NCI-H128 (cell line): ENCODE measurements at regions not wholly inside any gene's neighbourhood (a gene's known extent, or its start where the extent isn't known, plus 50 kb on each side); places are given as distances from the start of the nearest gene placed in this dataset.
"Not testable (repeated sequence)": the region's sequence is repeated elsewhere in the genome, so short reads cannot be mapped to it uniquely, and the experiment has no call there.

Source experiments
- DNase-seq: peaks from one replicate; lab custom pipeline; 2025; ENCODE audit not compliant: unreplicated experiment; lab: John Stamatoyannopoulos, UW

- DNase-seq: no peak
These were observed 483.9 kb downstream of the AACS start for GRCh38 chr12:125549171-125549570.

- DNase-seq: no peak
These were observed 484.6 kb downstream of the AACS start for GRCh38 chr12:125549836-125550235.

- no peak for DNase-seq
These were observed 487.1 kb downstream of the AACS start for GRCh38 chr12:125552295-125552694.

GRCh38 chr12:125561008-125561407, 495.8 kb downstream of the AACS start:
- DNase-seq: not testable (repeated sequence)

- no peak for DNase-seq
These were observed 499.5 kb downstream of the AACS start for GRCh38 chr12:125564753-125565152.

GRCh38 chr12:125567581-125567980, 502.3 kb downstream of the AACS start:
- no peak for DNase-seq

- no peak for DNase-seq
These were observed 503.1 kb downstream of the AACS start for GRCh38 chr12:125568306-125568705.

GRCh38 chr12:125573271-125573670, 508.0 kb downstream of the AACS start:
- no peak for DNase-seq

- no peak for DNase-seq
These were observed 512.1 kb downstream of the AACS start for GRCh38 chr12:125577334-125577733.

- DNase-seq: no peak
These were observed 514.7 kb downstream of the AACS start for GRCh38 chr12:125579916-125580315.

- no peak for DNase-seq
These were observed 517.8 kb downstream of the AACS start for GRCh38 chr12:125583071-125583470.

GRCh38 chr12:125586441-125586840, 521.2 kb downstream of the AACS start:
- no peak for DNase-seq

GRCh38 chr12:125593269-125593668, 528.0 kb downstream of the AACS start:
- DNase-seq: no peak

- no peak for DNase-seq
These were observed 539.7 kb downstream of the AACS start for GRCh38 chr12:125604976-125605375.

- no peak for DNase-seq
These were observed 541.1 kb downstream of the AACS start for GRCh38 chr12:125606312-125606711.

GRCh38 chr12:125610292-125610691, 545.1 kb downstream of the AACS start:
- DNase-seq: no peak

- DNase-seq: no peak
These were observed 545.7 kb downstream of the AACS start for GRCh38 chr12:125610971-125611370.

GRCh38 chr12:125614058-125614457, 548.8 kb downstream of the AACS start:
- no peak for DNase-seq

- no peak for DNase-seq
These were observed 554.5 kb downstream of the AACS start for GRCh38 chr12:125619723-125620122.

GRCh38 chr12:125633686-125634085, 568.5 kb downstream of the AACS start:
- no peak for DNase-seq

GRCh38 chr12:125634813-125635212, 569.6 kb downstream of the AACS start:
- DNase-seq: no peak

GRCh38 chr12:125639826-125640225, 574.6 kb downstream of the AACS start:
- DNase-seq: no peak

- DNase-seq: no peak
These were observed 577.8 kb downstream of the AACS start for GRCh38 chr12:125643055-125643454.

GRCh38 chr12:125645724-125646123, 580.5 kb downstream of the AACS start:
- no peak for DNase-seq
